ENCODE measurements at regions not wholly inside any gene's neighbourhood (a gene's known extent, or its start where the extent isn't known, plus 50 kb on each side); places are given as distances from the start of the nearest gene placed in this dataset.

DNA sequence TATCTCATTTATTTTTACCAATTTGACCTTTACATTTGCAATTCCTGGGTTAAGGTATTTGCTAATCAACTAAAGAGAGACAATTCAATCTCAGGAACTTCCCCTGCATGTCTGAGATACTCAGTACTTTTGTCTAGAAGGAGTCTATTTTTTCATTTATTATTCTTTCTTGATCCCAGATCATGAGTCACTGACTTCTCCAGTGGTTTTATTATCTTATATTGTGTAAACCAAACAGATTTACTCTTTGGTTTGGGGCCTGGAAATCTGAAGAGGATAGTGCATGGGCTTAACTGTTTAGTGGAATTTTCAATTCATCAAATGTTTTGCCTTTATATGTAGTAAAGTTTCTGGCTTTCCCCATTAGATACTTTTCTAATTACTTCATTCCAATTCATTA lies 185.4 kb downstream of the ALG10B start:
- no peak for DNase-seq
- in situ Hi-C loops (cut with MboI; ENCODE audit: low sequenced_read_pairs in 4 of 4): no loop called here
- no peak for TF ChIP-seq POLR2A (IDR thresholded peaks at IDR 0.05)
- TF ChIP-seq, protein P1, sequence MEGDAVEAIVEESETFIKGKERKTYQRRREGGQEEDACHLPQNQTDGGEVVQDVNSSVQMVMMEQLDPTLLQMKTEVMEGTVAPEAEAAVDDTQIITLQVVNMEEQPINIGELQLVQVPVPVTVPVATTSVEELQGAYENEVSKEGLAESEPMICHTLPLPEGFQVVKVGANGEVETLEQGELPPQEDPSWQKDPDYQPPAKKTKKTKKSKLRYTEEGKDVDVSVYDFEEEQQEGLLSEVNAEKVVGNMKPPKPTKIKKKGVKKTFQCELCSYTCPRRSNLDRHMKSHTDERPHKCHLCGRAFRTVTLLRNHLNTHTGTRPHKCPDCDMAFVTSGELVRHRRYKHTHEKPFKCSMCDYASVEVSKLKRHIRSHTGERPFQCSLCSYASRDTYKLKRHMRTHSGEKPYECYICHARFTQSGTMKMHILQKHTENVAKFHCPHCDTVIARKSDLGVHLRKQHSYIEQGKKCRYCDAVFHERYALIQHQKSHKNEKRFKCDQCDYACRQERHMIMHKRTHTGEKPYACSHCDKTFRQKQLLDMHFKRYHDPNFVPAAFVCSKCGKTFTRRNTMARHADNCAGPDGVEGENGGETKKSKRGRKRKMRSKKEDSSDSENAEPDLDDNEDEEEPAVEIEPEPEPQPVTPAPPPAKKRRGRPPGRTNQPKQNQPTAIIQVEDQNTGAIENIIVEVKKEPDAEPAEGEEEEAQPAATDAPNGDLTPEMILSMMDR (IDR thresholded peaks at IDR 0.05 in 4 of 5, conservative IDR thresholded peaks at IDR 0.05 in 1 of 5): no peak
- intact Hi-C loops (cut with DNase I; ENCODE audit: low total_unique reads): no loop called here
- Histone ChIP-seq H3K9me3 (no peaks in the 10 kb centered on the region), H3K4me1 (no peaks in the 10 kb centered on the region), H3K27me3 (no peaks in the 10 kb centered on the region), H3K27ac (no peak overlapping the region), H3K4me3 (no peak overlapping the region), H3K36me3 (no peaks in the 10 kb centered on the region)
- no peak for ATAC-seq

DNA sequence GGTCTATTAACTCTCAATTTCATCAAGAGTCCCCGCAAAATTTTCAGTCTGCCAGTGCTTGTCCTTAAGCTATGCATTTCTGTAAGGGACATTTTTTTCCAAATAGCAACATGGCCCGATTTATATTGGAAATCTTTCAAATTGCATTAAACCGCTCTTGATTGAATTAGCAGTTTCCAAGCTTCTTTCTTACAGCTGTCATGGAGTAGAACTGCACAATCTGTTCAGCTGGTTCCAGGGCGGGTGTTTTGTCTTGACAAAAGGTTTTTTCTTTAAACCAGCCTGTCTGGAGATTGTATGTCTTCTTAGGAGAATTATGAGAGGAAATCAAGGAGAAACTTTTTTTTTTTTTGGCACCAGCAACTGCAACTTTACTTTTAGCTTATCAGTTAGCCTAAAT lies 185.8 kb downstream of the ALG10B start:
- no peak overlapping the region for H3K4me3 ChIP-seq

DNA sequence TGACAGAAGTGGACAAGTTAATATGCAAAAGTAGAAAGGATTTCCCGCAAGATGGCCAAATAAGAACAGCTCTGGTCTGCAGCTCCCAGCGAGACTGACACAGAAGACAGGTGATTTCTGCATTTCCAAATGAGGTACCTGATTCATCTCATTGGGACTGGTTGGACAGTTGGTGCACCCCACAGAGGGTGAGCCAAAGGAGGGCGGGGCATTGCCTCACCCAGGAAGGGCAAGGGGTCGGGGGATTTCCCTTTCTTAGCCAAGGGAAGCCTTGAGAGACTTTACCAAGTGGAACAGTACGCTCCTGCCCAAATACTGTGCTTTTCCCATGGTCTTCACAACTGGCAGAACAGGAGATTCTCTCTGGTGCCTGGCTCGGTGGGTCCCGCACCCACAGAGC lies 191.3 kb downstream of the ALG10B start:
- H3K4me3 ChIP-seq: no peak overlapping the region
- no peaks in the 10 kb centered on the region for H3K4me1 ChIP-seq
- ATAC-seq (no peak), DNase-seq (no peak)
- TF ChIP-seq POLR2A (IDR thresholded peaks at IDR 0.05): no peak
- TF ChIP-seq, protein P1 (IDR thresholded peaks at IDR 0.05 in 4 of 5, conservative IDR thresholded peaks at IDR 0.05 in 1 of 5): no peak
- no peak overlapping the region for H3K27ac ChIP-seq
- in situ Hi-C loops (cut with MboI; ENCODE audit: low sequenced_read_pairs in 4 of 4) (no loop called here), intact Hi-C loops (cut with DNase I; ENCODE audit: low total_unique reads) (no loop called here)
- no peaks in the 10 kb centered on the region for H3K27me3 ChIP-seq
- no peaks in the 10 kb centered on the region for H3K9me3 ChIP-seq
- H3K36me3 ChIP-seq: no peaks in the 10 kb centered on the region

More for the DNA sequence above, 185.8 kb downstream of the ALG10B start:
- H3K36me3 ChIP-seq: no peaks in the 10 kb centered on the region
- H3K9me3 ChIP-seq: no peaks in the 10 kb centered on the region
- H3K27ac ChIP-seq: no peak overlapping the region
- no peaks in the 10 kb centered on the region for H3K27me3 ChIP-seq
- ATAC-seq: no peak
- intact Hi-C loops (cut with DNase I; ENCODE audit: low total_unique reads): no loop called here
- H3K4me1 ChIP-seq: no peaks in the 10 kb centered on the region
- in situ Hi-C loops (cut with MboI; ENCODE audit: low sequenced_read_pairs in 4 of 4): no loop called here
- DNase-seq: no peak
- TF ChIP-seq POLR2A (IDR thresholded peaks at IDR 0.05): no peak
- TF ChIP-seq, protein P1 (IDR thresholded peaks at IDR 0.05 in 4 of 5, conservative IDR thresholded peaks at IDR 0.05 in 1 of 5): no peak

DNA sequence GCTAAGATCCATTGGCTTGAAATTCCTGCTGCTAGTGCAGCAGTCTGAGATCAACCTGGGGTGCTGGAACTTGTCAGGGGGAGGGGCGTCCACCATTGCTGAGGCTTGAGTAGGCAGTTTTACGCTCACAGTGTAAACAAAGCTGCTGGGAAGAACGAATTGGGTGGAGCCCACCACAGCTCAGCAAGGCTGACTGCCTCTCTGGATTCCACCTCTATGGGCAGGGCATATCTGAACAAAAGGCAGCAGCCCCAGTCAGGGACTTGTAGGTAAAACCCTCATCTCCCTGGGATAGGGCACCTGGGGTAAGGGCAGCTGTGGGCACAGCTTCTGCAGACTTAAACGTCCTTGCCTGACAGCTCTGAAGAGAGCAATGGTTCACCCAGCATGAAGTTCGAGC lies 191.7 kb downstream of the ALG10B start:
- Histone ChIP-seq H3K36me3 (no peaks in the 10 kb centered on the region), H3K4me3 (no peak overlapping the region), H3K9me3 (no peaks in the 10 kb centered on the region), H3K4me1 (no peaks in the 10 kb centered on the region), H3K27me3 (no peaks in the 10 kb centered on the region), H3K27ac (no peak overlapping the region)
- intact Hi-C loops (cut with DNase I; ENCODE audit: low total_unique reads) (no loop called here), in situ Hi-C loops (cut with MboI; ENCODE audit: low sequenced_read_pairs in 4 of 4) (no loop called here)
- ATAC-seq (no peak), DNase-seq (no peak)
- TF ChIP-seq, protein P1 (IDR thresholded peaks at IDR 0.05 in 4 of 5, conservative IDR thresholded peaks at IDR 0.05 in 1 of 5): no peak
- TF ChIP-seq POLR2A (IDR thresholded peaks at IDR 0.05): no peak

DNA sequence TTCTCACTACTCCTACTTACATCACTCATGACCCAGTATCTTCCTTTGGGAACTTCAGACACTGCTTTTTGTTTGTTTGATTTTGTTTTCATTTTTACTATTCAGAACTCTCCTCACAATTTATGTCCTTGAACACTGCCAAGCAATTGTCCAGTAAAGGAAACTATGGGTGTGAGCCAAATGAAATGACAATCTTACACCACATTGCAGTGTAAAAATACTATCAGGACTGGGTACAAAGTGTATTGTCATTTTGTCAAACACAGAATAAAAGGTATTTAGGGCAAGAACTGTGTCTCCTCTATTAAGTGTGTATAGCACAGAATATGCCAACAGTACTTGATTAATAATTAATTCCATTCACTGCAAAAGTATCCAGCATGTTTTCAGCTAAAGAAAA lies 199.3 kb downstream of the ALG10B start:
- H3K4me3 ChIP-seq: no peak overlapping the region

More for the DNA sequence above, 199.3 kb downstream of the ALG10B start:
- H3K27me3 ChIP-seq: no peaks in the 10 kb centered on the region
- no peak for TF ChIP-seq POLR2A (IDR thresholded peaks at IDR 0.05)
- TF ChIP-seq, protein P1 (IDR thresholded peaks at IDR 0.05 in 4 of 5, conservative IDR thresholded peaks at IDR 0.05 in 1 of 5): no peak
- intact Hi-C loops (cut with DNase I; ENCODE audit: low total_unique reads) (no loop called here), in situ Hi-C loops (cut with MboI; ENCODE audit: low sequenced_read_pairs in 4 of 4) (no loop called here)
- no peaks in the 10 kb centered on the region for H3K9me3 ChIP-seq
- no peaks in the 10 kb centered on the region for H3K4me1 ChIP-seq
- H3K27ac ChIP-seq: no peak overlapping the region
- ATAC-seq: no peak
- H3K36me3 ChIP-seq: no peaks in the 10 kb centered on the region
- no peak for DNase-seq
